ENCODE measurements at regions not wholly inside any gene's neighbourhood (a gene's known extent, or its start where the extent isn't known, plus 50 kb on each side); places are given as distances from the start of the nearest gene placed in this dataset.
"Not testable (repeated sequence)": the region's sequence is repeated elsewhere in the genome, so short reads cannot be mapped to it uniquely, and the experiment has no call there.

DNA sequence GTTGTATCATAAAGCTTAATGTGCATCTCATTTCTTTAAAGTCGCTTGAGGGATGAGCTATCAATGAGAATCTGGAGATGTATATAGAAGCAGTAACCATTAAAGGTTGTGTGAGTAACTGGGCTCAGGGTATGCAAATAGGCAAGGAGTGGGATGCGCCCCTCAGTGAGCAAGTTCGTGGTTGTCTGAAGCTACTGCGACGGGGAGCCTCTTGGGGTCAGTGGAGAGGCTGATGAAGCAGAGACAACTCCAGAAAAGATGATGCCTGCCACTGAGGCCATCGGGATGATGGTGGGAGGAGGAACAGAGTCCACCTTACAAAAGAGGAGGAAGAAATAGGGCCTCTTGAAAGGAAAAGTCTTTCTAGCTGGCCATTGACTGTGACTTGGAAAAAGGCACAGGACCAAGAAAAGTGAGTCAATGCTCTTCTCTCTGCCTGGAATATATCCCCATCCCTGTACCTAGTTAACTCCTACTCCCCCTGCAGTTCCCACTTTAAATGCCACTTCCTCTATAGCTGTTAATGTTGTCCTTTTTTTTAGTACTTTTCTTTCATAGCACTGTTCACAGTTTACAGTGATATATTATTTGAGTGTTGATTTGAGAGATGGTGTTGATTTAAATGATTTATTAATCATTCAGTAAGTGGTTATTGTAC, 51.4 kb upstream of the LSM6 start:
- DNase-seq (ENCODE audit: low spot score), result no peak

DNA sequence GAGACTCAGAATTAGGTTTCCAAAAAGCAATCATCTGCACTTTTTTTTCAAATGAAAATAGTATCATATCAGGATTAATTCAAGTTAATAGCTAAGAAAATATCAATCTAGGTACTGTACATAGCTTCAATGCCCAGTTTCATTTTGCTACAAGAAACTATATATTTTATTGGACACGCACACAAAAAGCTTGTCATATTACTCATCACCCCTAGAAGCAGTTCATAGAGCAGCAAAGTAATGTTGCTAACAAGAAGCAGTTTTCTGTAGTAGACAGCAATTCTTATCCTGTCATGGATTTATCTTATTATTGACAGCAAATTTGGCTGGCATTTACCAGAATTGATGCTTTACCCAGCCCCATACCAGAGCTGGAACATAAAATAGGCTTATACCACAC, 52.3 kb upstream of the LSM6 start:
- no peak for DNase-seq (ENCODE audit: low spot score)

DNA sequence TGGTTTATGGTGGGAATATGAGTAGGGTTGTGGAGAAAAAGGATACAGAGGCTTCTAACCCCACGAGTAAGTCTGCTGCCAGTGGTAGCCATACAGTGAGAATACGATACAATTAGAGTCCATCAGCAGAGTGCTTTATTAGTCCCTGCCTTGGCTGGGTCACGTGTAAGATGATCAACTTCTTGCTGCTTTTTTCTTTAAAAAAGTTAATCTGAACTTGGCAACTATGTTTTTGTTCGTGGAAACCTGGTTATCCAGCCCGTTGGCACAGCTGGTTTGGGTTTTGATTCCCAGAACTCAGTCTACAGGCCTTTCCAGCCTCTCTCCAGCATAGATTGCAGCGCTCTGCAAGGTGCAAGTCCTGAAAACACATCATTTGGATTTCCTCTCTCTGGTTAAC, 53.1 kb upstream of the LSM6 start:
- no peak for DNase-seq (ENCODE audit: low spot score)

DNA sequence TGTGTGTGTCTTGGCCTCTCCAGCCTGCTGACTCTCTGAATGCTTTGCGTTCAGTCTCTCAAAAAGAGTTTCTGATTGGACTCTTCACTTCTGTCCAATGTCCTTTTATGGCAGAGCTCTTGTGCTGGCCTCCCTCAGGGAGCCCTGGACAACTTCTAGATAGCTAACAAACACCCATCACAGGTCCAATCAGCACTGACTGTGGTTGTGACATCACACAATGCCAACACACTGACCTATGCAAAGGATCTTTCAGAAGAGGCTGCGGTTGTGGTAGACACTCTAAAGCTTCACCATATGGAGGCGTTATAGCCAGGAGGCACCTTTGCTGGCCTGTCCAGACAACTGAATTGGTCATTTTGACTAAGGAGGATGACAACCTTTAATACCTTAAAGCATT, 53.8 kb upstream of the LSM6 start:
- DNase-seq (ENCODE audit: low spot score), result no peak

DNA sequence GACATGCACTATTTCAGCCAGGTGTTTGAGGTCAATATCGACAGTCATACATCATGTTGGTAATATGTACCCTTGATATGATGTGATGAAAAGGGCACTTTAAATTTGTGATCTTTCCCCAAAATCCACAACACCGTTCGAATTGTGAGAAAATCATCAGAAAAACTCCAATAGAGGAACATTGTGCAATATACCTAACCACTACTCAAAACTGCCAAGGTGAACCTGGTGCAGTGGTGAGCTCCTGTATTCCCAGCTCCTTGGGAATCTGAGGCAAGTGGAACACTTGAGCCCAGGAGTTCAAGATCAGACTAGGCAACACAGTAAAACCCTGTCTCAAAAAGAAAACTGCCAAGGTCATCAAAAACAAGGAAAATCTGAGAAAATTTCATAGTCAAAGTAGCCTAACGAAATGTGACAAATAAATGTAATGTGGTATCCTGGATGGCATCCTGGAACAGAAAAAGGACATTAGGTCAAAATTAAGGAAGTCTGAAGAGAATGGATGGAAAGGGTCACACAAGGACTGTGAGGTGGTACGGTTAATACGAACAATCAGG, 55.6 kb upstream of the LSM6 start:
- no peak for DNase-seq (ENCODE audit: low spot score)

DNA sequence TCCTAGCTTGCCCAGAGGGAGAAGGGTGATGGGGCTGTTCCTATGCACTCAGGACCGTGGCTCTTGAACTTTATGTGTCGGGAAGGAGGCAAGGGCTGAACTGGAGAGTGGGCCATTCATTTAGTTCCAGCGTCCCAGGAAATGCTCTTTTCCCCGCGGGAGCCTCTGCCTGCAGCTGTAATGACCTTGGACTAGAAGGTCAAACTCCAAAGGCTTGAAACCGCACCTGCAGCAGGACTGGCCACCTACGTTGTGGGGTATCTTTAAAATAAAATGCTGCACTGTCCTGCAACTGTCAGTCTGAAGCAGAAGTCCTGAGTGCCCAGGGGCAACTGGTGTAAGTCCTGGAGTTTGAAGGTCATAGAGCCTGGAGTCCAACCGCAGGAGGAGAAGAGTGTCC, 61.5 kb upstream of the LSM6 start:
- no peak for DNase-seq (ENCODE audit: low spot score)

DNA sequence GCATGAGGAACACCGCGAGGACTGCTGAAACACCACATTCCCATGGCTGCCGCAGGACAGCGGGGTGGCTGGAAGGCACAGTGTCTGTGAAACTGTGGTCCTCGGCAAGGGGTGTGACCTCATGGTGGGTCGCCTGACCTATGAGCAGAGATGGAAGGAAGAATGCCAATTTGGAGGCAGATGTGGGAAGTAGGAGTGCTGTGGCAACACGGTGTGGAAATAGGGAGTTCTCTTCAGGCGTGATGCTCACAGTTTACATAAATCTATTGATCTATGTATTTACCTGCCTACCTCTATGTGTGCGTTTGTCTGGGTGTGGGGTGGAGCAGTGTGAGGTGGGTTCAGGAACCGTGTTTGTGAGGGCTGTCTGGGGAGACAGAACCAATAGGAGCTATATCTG, 62.3 kb upstream of the LSM6 start:
- no peak for DNase-seq (ENCODE audit: low spot score)

DNA sequence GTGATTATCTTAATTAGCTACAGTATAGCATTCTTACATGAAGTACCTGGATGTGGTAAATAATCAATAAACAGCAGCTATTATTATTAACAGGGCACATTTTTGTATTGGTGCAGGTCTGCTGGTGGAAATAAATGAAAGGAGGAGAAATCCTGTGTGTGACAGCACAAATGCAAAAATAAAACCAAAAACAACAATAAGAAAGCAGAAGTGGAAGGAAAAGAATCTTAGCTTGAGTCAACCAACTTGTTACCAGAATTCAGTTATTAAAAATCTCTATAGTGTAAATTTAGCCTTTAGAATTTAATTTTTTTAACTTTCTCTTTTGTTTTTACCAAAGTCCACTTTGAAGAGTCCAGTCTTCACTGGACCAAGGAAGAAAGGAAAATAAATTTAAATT, 63.1 kb upstream of the LSM6 start:
- DNase-seq (ENCODE audit: low spot score), result no peak

DNA sequence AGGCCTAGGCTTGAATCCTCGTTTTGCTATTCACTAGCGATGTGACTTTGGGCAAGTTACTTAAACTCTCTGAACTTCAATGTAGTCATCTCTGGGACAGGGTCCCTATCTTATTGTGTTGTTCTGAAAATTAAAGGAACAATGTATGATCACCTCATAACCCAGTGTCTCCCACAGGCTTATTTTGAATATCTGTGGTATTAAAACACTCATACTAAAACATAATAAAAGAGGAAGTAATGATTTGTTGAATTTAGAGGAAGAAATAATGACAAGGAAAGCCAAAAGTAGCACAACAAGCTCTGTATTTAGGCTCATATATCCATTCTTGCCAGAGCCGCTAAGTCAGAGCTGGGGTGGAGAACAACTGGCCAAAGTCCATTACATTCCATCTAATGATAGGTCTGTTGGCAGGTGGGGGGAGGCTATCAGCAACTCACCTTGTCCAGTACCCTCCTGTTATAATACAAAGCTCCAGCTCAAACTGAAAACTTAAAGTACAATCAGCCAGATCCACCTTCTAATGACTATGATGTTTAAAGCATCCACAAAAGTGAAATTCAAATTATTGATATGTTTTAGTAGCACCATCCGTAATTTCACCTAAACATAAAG, 64.5 kb upstream of the LSM6 start:
- no peak for DNase-seq (ENCODE audit: low spot score)

DNA sequence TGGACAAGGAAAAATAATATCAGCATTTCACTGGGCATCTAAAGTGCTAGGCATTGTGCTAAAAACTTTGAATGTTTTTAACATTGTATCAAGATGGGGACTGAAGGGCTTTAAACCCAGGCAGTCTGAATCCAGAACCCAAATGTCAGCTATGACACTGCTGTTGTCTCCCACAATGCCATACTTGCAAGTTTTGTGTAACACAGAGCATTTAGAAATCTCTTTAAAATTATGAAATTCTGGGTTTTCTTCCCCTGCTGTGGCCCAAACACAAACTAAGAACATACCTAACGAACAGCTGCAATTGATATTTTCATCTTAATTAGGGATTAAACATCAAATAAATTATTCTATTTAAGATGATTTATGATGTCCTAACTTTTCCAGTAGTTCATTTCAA, 66.8 kb upstream of the LSM6 start:
- DNase-seq (ENCODE audit: low spot score), result no peak

DNA sequence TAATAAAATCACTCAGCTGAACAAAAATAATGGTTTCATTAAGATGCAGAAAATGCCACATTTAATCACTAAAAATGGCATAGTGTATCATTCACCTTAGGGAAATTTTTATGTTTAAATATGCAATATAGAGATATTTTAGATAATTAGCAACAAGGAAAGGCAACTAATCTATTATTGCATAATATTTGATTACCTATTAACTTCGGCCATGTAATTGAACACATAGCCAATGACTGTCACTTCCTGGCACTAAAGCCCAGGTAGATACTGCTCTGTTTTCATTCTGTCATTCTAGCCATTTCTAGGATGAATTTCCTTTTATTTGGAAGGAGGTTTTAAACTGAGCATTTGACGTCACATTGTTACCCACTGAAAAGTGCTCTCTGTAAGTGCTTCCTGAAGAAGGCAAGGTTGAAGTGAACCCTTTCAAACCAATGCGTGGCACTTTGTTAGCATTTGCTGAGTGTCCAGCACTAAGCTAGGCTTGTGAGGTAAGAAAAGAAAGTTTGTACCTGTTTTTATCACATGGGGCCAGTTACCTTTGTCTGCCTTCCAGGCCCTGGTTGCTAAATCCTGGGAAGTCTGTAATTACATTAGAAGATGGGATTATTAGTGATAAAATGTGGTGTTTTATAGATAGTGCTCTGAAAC, 67.8 kb upstream of the LSM6 start:
- DNase-seq (ENCODE audit: low spot score), result no peak

DNA sequence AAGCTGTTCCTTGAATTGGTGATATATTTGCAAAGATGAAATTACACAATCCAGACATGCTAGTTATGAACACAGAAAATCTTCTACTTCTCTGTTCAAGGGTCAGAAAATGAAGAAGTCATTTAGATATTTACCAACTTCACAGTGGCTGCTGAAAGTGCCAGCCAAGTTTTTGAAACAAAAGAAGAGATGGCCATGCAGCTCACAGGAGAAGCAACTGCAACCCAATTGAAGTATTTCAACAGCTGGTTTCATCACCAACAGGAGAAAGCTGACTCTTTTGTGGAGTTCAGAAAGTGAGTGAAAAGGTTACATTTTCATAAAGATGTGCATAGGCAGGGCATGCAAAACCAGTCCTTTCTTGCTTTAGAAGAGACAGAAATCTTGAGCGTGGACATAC, 70.1 kb upstream of the LSM6 start:
- no peak for DNase-seq (ENCODE audit: low spot score)

DNA sequence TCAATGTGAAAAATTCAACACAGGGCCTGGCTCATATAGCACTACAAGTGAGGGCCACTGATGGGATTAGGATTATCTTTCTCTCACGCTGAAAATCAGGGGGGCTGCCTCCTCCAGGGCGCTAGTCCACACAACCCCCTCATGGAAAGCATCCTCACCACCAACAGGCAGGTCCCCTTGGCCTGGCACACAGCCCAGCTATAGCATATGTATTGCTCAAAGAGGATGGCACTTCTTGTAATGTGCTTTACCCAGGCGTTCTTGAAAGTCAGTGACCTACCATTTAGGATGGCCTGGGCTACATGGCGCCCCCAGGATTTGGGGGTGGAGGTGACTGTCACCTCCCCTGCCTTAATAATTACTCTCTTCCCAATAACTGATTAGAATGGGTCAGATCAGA, 71.0 kb upstream of the LSM6 start:
- DNase-seq (ENCODE audit: low spot score), result no peak

DNA sequence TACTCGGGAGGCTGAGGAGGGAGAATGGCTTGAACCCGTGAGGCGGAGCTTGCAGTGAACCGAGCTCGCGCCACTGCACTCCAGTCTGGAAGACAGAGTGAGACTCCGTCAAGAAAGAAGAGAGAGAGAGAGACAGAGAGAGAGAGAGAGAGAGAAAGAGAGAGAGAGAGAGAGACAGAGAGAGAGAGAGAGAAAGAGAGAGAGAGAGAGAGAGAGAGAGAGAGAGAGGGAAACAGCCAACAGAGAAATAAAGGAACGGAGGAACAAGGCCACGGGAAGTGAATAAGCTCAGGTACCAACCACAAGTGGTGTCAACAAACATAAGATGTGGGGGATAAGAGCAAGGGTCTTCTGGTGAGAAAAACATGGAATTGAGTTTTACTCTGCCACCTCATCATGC, 71.5 kb upstream of the LSM6 start:
- DNase-seq (ENCODE audit: low spot score), result not testable (repeated sequence)

DNA sequence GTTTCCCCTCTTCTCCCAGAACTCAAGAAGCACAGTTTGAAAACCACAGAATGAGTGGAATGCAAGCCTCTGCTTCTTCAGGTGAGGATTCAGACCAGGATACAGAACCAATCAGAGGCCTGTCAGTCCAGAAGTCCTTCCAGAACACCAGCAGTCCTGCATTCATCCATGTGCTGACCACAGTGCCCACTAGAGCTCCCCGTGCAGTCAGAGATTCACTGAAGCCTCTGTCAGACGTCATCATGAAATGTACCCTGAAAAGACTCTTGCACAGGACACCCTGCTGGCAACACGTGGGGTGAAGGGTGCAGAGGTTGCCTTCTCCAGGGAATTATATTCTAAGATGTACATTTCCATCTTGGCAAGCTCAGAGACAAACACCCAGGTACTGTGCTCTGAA, 75.9 kb upstream of the LSM6 start:
- DNase-seq (ENCODE audit: low spot score), result no peak

DNA sequence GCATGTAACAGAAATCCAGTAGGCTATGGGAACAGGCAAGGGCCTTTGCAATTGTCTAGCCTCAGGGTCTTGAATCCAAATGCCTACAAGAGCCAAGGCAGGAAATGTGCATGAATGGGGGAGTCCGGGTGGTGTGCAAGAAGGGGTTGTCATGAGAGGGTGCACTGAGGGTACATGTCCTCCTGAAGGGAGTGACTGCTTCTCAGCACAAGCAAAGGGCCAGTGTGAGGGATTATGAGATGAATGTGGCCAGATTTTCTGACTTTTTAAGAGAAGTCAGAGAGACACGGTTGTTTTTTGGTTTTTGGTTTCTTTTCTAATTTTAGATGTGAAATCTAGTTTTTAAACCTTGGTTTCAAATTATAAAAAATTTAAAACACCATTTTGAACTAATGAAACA, 76.5 kb upstream of the LSM6 start:
- no peak for DNase-seq (ENCODE audit: low spot score)

DNA sequence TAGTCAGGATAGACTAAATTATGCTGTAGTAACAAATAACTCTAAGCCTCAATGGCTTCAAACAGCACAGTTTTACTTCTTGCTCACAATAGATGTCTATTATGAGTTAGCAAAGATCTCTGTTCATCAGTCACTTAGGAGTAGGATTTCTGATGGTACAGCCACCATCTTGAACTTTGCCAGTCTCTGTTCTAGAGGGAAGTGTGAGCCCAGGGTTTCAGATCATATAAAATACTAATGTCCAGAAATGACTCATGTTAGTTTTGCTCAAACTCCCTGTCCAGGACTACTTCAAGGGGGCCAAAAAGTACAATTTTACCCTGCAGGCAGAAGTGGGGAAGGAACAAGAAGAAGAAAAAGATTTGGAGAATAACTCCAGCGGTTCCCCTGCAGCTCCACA, 77.1 kb upstream of the LSM6 start:
- DNase-seq (ENCODE audit: low spot score), result no peak

DNA sequence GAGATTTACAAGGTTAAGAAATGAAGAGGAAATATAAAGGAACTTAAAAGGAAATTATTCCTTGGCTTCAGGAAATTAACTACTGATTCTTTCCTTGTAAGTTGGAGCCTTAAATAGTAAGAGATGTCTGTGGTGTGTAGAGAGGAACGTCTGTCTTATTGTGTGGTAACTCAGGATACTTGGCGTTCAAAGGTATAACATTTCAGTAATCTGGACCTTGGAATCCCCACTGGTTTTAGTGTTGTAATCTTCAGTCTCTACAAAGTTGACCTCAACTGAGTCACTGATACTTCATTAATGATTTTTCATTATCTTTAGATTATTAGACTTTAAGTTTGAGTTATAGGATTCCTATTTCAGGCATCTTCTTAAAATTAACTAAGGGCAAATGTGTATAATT, 79.1 kb upstream of the LSM6 start:
- no peak for DNase-seq (ENCODE audit: low spot score)

DNA sequence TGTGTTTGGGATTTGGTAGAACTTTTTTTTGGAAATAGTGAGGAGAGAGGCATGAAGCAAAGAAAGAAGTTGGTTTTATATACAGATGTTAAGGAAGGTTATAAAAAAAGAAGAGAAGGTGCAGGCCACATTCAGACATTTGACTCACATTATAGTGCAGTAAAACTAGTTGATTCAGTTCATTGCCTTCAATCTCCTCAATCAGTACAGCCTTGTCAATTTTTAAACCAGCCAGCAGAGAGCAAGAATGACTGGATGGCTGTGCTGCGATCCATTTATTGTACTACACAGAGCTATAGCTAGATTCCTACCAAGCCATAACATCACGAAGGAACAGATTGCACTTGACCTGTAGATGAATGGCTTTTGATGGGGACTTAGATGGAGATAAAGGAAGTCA, 79.7 kb upstream of the LSM6 start:
- DNase-seq (ENCODE audit: low spot score), result no peak

DNA sequence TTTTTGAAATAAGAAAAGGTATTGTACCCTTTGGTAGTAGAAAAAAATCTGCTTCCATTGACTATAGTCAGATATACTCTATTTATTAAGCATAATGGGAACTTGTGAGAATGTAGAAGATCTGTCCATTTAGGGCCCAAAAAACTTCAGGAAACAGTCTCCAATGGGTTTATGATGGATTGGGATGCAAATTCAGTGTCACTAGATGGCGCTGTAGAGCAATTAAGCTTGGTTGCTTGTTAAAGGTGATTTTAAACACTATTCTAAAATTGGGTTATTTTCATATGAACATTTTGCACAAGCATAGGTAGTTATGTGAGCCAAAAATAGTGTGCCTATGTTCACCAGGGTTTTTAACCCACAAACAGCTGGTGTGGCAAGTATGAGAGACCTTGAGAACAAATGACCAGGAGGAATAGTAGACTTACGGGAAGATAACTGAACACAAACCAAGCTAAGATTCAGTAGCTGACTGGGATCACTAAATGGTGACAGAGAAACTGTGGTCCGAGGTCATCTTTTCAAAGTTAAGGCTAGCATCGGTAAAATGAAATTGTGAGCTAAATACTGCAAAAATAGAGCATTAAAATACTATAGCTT, 80.3 kb upstream of the LSM6 start:
- DNase-seq (ENCODE audit: low spot score), result peak; percentile 47

DNA sequence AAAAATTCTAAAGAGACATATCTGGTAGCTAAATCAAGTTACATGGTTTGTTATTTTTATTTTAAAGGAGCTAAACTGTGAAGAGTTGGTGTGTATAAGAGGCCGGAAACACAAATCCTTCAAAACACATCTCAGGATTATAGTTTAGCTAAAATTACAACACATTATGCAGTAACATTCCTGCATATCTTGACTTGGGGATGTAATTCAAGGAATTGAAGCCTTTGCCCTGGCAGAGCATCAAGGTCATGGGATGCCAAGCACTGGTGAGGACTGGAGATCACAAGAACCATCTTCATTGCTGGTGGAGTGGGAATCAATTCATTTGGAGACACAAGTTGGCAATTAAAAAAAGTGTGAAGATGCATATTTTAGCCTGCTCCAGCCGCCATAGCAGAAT, 86.8 kb upstream of the LSM6 start:
- no peak for DNase-seq (ENCODE audit: low spot score)

DNA sequence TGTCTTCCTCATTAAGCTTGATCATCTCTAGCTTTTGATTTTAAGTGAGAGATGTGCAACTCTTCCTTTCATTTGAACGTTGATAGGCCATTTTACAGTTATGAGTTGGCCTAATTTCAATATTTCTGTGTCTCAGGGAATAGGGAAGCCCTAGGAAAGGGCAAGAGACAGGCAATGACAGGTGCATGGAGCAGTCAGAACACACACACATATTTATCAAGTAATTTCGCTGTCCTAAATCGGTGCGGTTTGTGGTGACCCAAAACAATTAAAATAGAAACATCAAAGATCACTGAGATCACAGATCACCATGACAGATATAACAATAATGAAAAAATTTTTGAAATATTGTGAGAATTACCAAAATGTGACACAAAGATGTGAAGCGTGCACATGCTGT, 87.7 kb upstream of the LSM6 start:
- DNase-seq (ENCODE audit: low spot score), result no peak

DNA sequence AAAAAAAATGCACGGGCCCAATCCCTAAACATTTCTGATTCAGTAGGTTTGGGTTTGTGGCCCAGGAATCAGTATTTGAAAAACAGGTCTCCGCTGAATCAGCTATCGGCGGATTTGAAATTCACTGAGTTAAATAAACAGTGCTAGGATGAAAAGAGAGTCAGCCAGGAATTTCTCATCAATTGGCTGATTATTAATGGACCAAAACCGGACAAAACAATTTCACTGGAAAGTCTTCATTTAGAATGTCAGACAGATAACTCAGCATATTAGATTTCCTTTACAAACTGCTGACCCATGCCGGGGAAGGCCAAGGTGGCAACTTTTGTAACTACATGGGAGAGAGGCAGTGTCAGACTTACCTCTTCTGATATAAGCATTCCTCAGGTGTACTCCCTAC, 99.4 kb upstream of the LSM6 start:
- DNase-seq (ENCODE audit: low spot score), result no peak

All from Ammon's horn (tissue), 1 donor.